KG1 (cell line): ENCODE measurements at regions not wholly inside any gene's neighbourhood (a gene's known extent, or its start where the extent isn't known, plus 50 kb on each side); places are given as distances from the start of the nearest gene placed in this dataset.

Experiments used
- DNase-seq: peaks from one replicate; lab custom pipeline; 2025; lab: John Stamatoyannopoulos, UW

- no peak for DNase-seq
Measured at GRCh38 chr13:56198350-56198749, 942.4 kb upstream of the PRR20A start.

- DNase-seq: no peak
Measured at GRCh38 chr13:56201834-56202233, 938.9 kb upstream of the PRR20A start.

- DNase-seq: no peak
Measured at GRCh38 chr13:56216221-56216620, 924.5 kb upstream of the PRR20A start.

- no peak for DNase-seq
Measured at GRCh38 chr13:56247692-56248091, 893.0 kb upstream of the PRR20A start.

GRCh38 chr13:56271686-56272085 lies 869.0 kb upstream of the PRR20A start:
- no peak for DNase-seq

GRCh38 chr13:56283262-56283828 lies 857.4 kb upstream of the PRR20A start:
- DNase-seq: no peak

GRCh38 chr13:56299650-56300049 lies 841.1 kb upstream of the PRR20A start:
- no peak for DNase-seq

GRCh38 chr13:56314765-56315164 lies 826.0 kb upstream of the PRR20A start:
- DNase-seq: no peak

GRCh38 chr13:56317841-56318240 lies 822.9 kb upstream of the PRR20A start:
- no peak for DNase-seq

GRCh38 chr13:56332671-56333070 lies 808.0 kb upstream of the PRR20A start:
- DNase-seq: no peak

GRCh38 chr13:56335775-56336174 lies 804.9 kb upstream of the PRR20A start:
- no peak for DNase-seq

- DNase-seq: no peak
Measured at GRCh38 chr13:56338421-56338820, 802.3 kb upstream of the PRR20A start.

GRCh38 chr13:56347014-56347413 lies 793.7 kb upstream of the PRR20A start:
- DNase-seq: no peak

GRCh38 chr13:56349866-56350265 lies 790.9 kb upstream of the PRR20A start:
- DNase-seq: no peak

GRCh38 chr13:56351041-56351440 lies 789.7 kb upstream of the PRR20A start:
- no peak for DNase-seq

GRCh38 chr13:56352361-56352760 lies 788.4 kb upstream of the PRR20A start:
- no peak for DNase-seq

- DNase-seq: no peak
Measured at GRCh38 chr13:56352901-56353300, 787.8 kb upstream of the PRR20A start.

- no peak for DNase-seq
Measured at GRCh38 chr13:56356690-56357089, 784.0 kb upstream of the PRR20A start.

- DNase-seq: no peak
Measured at GRCh38 chr13:56378566-56378965, 762.2 kb upstream of the PRR20A start.

GRCh38 chr13:56393549-56393948 lies 747.2 kb upstream of the PRR20A start:
- DNase-seq: no peak

GRCh38 chr13:56396318-56396717 lies 744.4 kb upstream of the PRR20A start:
- DNase-seq: no peak

GRCh38 chr13:56400774-56401173 lies 739.9 kb upstream of the PRR20A start:
- DNase-seq: no peak

GRCh38 chr13:56412856-56413255 lies 727.9 kb upstream of the PRR20A start:
- DNase-seq: no peak

- DNase-seq: no peak
Measured at GRCh38 chr13:56424246-56424645, 716.5 kb upstream of the PRR20A start.
